ENCODE measurements at regions not wholly inside any gene's neighbourhood (a gene's known extent, or its start where the extent isn't known, plus 50 kb on each side); places are given as distances from the start of the nearest gene placed in this dataset.
A peak's percentile ranks its signal among the peaks of the same experiment; 100 is the strongest.
"Not testable (repeated sequence)": the region's sequence is repeated elsewhere in the genome, so short reads cannot be mapped to it uniquely, and the experiment has no call there.

- DNase-seq = no peak
These were observed 445.4 kb upstream of the DPH6 start for GRCh38 chr15:35991386-35991785.

DNA sequence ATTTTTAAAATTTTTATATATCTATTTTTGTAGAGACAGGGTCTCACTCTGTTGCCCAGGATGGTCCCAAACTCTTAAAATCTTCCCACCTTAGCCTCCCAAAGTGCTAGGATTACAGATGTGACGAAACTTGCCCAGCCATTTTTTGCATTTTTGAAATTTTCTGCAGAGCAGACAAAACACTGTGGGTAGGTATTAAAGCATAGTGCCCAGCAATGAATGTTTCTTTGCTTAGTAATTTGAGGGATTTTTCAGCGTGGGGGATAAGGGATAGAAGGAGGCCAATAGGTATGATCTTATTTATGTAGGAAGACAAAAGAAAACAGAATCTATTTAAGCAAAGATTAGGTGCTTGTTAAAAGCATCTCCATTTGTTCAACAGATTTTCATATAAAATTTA, 446.8 kb upstream of the DPH6 start:
- no peak for DNase-seq

DNA sequence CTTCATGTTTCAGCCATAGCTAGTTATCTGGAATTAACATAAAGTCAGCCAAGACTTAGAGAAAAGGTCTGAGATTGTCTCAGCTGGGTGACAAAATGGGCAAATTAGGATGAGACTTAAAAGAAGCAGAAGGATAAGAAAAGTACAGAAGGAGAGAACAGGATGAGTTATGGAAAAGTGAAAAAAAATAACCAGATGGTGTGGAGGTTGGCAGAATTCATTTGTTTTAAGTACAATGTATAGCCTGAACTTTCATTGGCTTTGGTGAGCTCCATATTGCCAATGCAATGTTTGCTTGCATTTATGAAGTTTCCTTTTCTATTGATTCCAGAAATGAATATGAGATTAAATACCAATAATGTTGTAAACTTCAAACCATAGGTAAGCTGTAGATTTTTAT, 447.2 kb upstream of the DPH6 start:
- no peak for DNase-seq

- no peak for DNase-seq
These were observed 448.9 kb upstream of the DPH6 start for GRCh38 chr15:35994876-35995275.

DNA sequence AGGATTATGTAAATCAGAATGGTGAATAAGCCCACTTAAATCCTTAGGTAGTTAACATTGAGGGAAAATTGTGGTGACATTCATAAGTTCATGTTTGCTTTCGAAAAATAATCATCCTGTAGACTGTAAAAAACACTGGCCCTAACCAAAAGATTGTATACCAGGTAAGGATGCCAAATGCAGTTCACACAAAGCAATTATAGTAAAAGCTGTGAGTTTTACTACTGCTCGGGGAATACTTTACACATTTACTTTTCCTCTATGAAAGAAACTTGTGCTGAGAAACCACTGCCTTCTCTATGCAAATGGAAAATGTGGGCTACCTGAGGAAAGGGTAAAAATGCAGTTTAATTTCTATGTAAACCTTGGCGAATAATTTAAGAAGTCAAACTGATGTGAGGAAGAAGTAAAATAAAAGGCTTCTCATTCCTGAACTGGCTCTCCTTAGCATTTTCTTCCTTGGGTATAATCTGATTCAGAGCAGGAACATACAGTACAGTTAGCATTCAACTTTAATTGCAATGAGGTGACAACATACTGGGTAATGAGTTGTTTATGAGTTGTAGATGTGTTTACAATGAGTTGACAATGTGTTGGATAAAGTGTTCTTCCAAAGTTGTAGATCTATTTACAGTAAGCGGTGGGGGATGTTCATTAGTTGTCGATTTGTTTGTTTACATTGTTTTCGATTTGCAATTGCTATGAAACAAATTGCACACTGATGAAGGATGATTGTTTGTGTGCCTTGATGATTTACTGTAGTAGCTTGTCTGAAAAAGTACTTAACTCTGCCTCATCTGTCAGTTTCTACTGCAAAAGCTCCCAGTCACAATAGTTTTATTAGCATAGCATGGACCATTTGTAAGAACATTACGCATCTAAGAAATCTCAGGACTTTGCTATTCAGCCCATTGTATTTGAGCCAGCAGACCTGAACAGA, 453.0 kb upstream of the DPH6 start:
- no peak for DNase-seq

DNA sequence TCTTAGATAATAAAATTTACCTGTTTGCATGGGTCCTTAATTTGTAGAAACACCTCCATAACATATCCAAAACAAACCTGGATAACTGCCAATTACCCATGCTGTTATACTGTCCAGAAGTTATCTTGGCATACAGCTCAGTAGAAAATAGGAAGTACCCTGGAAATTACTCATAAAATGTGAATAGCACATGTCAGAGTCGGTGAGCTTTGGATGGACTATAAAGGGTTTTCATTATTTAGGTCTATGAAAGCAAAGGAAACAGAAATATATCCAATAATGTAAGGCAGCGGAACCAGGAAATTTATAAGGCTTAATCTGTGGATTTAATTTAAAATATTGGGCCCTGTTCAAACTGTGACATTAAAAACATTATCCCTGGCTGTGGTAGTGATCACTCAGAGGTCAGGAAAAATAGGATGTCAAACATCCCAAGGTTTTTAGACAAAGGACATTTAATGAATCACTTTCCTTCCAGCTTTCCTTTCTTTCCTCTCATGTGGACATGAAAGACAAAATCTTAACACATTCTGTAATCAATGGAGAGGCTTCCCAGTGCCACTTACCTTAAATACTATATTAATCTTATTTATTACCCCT, 459.0 kb upstream of the DPH6 start:
- DNase-seq = no peak

- DNase-seq = no peak
These were observed 459.6 kb upstream of the DPH6 start for GRCh38 chr15:36005542-36005941.

GRCh38 chr15:36007699-36008098, 461.7 kb upstream of the DPH6 start:
- no peak for DNase-seq

- DNase-seq = no peak
These were observed 462.8 kb upstream of the DPH6 start for GRCh38 chr15:36008719-36009118.

GRCh38 chr15:36024031-36024688, 478.2 kb upstream of the DPH6 start:
- DNase-seq = no peak

- DNase-seq = no peak
These were observed 480.8 kb upstream of the DPH6 start for GRCh38 chr15:36026627-36027283.

- peak; percentile 2 for DNase-seq
These were observed 483.7 kb upstream of the DPH6 start for GRCh38 chr15:36029606-36030210.

GRCh38 chr15:36039996-36040572, 494.1 kb upstream of the DPH6 start:
- DNase-seq = no peak

DNA sequence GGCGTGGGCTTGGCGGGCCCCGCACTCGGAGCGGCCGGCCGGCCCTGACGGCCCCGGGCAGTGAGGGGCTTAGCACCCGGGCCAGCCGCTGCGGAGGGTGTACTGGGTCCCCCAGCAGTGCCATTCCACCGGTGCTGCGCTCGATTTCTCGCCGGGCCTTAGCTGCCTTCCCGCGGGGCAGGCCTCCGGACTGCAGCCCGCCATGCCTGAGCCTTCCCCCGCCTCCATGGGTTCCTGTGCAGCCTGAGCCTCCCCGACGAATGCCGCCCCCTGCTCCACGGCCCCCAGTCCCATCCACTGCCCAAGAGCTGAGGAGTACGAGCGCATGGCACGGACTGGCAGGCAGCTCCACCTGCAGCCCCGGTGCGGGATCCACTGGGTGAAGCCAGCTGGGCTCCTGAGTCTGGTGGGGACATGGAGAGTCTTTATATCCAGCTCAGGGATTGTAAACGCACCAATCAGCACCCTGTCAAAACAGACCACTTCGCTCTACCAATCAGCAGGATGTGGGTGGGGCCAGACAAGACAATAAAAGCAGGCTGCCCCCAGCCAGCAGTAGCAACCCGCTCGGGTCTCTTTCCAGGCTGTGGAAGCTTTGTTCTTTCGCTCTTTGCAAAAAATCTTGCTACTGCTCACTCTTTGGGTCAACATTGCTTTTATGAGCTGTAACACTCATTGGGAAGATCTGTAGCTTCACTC, 501.2 kb upstream of the DPH6 start:
- not testable (repeated sequence) for DNase-seq

DNA sequence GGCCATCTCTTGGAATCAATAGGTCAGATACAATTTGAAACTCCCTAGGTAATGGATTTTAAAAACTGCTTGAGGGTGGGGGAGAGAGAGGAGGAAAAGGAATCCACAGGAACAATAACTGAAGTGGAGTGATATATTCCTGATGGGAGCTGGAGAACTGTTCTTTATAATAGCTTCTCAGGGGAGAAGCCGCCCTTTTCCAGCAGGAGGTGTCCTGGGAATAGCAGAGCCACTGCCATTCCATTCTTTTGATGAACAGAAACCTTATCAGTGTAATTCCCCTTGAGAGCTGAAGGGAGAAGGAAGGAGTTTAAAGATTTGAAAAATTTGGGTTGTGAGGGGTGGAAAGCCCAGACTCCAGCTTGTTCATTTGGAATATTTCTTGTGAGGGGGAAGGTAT, 504.9 kb upstream of the DPH6 start:
- DNase-seq = no peak

- not testable (repeated sequence) for DNase-seq
These were observed 506.7 kb upstream of the DPH6 start for GRCh38 chr15:36052641-36053040.

DNA sequence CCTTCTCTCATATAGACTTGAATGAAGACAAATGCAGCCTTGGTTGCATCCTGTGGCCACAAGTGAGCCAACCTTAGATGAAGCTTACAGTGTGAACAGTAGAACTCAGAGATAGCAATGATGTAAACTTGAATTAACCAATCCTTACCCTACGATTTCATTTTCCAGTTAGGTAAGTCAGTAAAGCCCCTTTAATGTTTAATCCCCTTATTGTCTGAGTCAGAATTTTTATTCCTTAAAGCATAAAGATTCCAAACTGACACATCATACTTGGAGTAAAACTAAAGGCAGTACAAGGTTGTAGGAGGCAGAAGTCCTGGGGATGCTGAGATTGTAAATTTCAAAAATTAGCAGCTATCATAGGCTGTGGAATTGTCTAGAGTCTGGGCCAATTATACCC, 507.8 kb upstream of the DPH6 start:
- no peak for DNase-seq

- no peak for DNase-seq
These were observed 513.6 kb upstream of the DPH6 start for GRCh38 chr15:36059596-36059995.

DNA sequence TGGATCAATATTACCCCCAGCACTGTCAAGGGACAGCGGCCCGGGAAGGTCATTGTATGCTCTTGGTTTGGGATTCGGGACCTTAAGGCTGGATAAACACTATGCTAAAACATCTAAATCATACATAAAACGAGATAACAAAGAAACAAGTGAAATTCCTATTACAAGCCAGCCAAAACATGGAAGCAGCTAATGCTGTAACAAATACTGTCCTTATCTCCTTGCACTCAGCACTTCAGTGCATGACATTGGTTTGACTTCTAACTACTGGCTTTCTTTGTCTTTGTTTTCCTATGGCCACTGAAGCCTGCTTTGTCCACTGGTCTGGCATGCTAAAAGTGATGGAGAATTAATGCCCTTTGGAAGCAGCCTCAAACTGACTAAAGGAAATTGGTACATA, 516.4 kb upstream of the DPH6 start:
- DNase-seq = no peak

- no peak for DNase-seq
These were observed 512.7 kb upstream of the CDIN1 start for GRCh38 chr15:36066757-36067156.

Data from muscle of arm (tissue), 1 donor.